Left hindlimb (tissue), 1 donor: ENCODE measurements at regions not wholly inside any gene's neighbourhood (a gene's known extent, or its start where the extent isn't known, plus 50 kb on each side); places are given as distances from the start of the nearest gene placed in this dataset.

Experiments used
- DNase-seq: peaks from one replicate; pipeline ENCODE4 v3.0.0-alpha.2; 2018

DNA sequence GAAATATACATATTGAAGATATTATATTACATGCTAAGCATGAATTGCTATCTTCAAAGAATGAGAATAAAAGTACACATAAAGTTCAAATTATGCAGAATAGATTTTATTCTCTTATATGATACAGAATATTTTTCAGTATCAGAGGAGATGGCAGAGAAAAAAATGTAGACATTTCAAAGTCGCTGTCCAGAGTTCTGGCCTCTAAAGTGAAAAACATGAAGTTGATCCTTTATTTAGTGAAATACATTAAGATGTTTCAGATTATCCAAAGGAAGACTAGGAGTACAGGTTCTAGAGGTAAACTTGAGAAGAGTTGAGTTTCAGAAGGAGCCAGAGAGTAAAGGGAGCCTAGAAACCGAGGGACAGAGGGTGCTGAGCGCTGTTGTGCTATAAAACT, 303.6 kb downstream of the UTP18 start:
- no peak for DNase-seq

DNA sequence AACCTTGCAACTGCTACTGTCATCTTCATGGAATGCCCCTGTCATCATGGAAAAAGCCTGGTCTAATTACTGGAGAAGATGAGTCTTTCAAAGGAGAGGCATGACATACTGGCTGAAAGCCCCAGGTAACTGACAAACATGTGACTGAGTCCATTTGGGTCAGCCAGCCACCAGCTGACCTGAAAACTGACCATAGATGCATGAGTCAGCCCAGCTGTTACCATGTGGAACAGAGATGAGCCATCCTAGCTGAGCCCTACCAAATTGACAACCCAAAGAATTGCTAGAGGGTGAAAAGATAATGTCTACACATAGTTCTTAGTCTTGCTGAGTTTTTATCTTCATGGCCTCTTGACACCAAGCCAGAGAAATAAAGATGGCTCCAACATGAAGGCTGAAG, 311.8 kb downstream of the UTP18 start:
- DNase-seq, result no peak
